ENCODE measurements at regions not wholly inside any gene's neighbourhood (a gene's known extent, or its start where the extent isn't known, plus 50 kb on each side); places are given as distances from the start of the nearest gene placed in this dataset.

GRCh38 chr20:43305749-43306148 is 116.0 kb upstream of the PTPRT start:
- intact Hi-C loops (cut with DNase I; ENCODE audit: low total_unique reads) = no loop called here
- Histone ChIP-seq H3K27me3 (no peaks in the 10 kb centered on the region), H3K36me3 (no peaks in the 10 kb centered on the region), H3K27ac (no peak overlapping the region), H3K4me3 (no peak overlapping the region), H3K9me3 (no peaks in the 10 kb centered on the region), H3K4me1 (no peaks in the 10 kb centered on the region)
- no peak for TF ChIP-seq CTCF (IDR thresholded peaks at IDR 0.05)
- no peak for DNase-seq

GRCh38 chr20:43304598-43304997 is 114.9 kb upstream of the PTPRT start:
- no peak for TF ChIP-seq CTCF (IDR thresholded peaks at IDR 0.05)
- Histone ChIP-seq H3K27me3 (no peaks in the 10 kb centered on the region), H3K4me3 (no peak overlapping the region), H3K4me1 (no peaks in the 10 kb centered on the region), H3K36me3 (no peaks in the 10 kb centered on the region), H3K9me3 (no peaks in the 10 kb centered on the region), H3K27ac (no peak overlapping the region)
- no peak for DNase-seq
- intact Hi-C loops (cut with DNase I; ENCODE audit: low total_unique reads) = no loop called here

GRCh38 chr20:43302936-43303335 is 113.2 kb upstream of the PTPRT start:
- no peak for TF ChIP-seq CTCF (IDR thresholded peaks at IDR 0.05)
- intact Hi-C loops (cut with DNase I; ENCODE audit: low total_unique reads) = no loop called here

GRCh38 chr20:43300901-43301300 is 111.2 kb upstream of the PTPRT start:
- no peak overlapping the region for H3K4me3 ChIP-seq
- no peaks in the 10 kb centered on the region for H3K36me3 ChIP-seq
- H3K27ac ChIP-seq = no peak overlapping the region
- no peaks in the 10 kb centered on the region for H3K27me3 ChIP-seq
- no peaks in the 10 kb centered on the region for H3K4me1 ChIP-seq
- TF ChIP-seq CTCF (IDR thresholded peaks at IDR 0.05) = no peak
- intact Hi-C loops (cut with DNase I; ENCODE audit: low total_unique reads) = no loop called here
- DNase-seq = no peak
- no peaks in the 10 kb centered on the region for H3K9me3 ChIP-seq

More at GRCh38 chr20:43302936-43303335, 113.2 kb upstream of the PTPRT start:
- Histone ChIP-seq H3K9me3 (no peaks in the 10 kb centered on the region), H3K4me3 (no peak overlapping the region), H3K27me3 (no peaks in the 10 kb centered on the region), H3K36me3 (no peaks in the 10 kb centered on the region), H3K27ac (no peak overlapping the region), H3K4me1 (no peaks in the 10 kb centered on the region)
- DNase-seq = no peak

GRCh38 chr20:43295781-43296180 is 106.1 kb upstream of the PTPRT start:
- intact Hi-C loops (cut with DNase I; ENCODE audit: low total_unique reads) = no loop called here
- no peak overlapping the region for H3K27ac ChIP-seq

More at GRCh38 chr20:43295781-43296180, 106.1 kb upstream of the PTPRT start:
- Histone ChIP-seq H3K9me3 (no peaks in the 10 kb centered on the region), H3K36me3 (no peaks in the 10 kb centered on the region), H3K27me3 (no peaks in the 10 kb centered on the region), H3K4me1 (no peaks in the 10 kb centered on the region), H3K4me3 (no peak overlapping the region)
- no peak for DNase-seq
- TF ChIP-seq CTCF (IDR thresholded peaks at IDR 0.05) = no peak
